K562 (cell line): ENCODE measurements at regions not wholly inside any gene's neighbourhood (a gene's known extent, or its start where the extent isn't known, plus 50 kb on each side); places are given as distances from the start of the nearest gene placed in this dataset.

Experiments
- ATAC-seq: fragments of 200-7000 bp; cut with Tn5 transposase; 3 replicates; pipeline ENCODE4 v1.9.1; 2020; ENCODE audit warnings: moderate library complexity
- BruUV-seq: library from RNA; stranded (reverse); fragments of 400-500 nt; replicated peaks from 2 replicates; lab custom pipeline; 2021; lab: Mats Ljungman, UMichigan
- CTCF ChIA-PET: fragments of 300-600 bp; formaldehyde crosslinking; extraction: SDS; loops from one replicate; lab custom pipeline; 2021; ENCODE audit warnings: low intra/inter-chr PET ratio; lab: Yijun Ruan, JAX
- POLR2A ChIA-PET: fragments of 300-600, 350-650 bp; sonication (Branson Sonifier 250); formaldehyde crosslinking; extraction: SDS; loops from one replicate; lab custom pipeline; 2021; ENCODE audit warnings: antibody characterized with exemption, inconsistent platforms; lab: Yijun Ruan, JAX
- DNase-seq, 4 experiments: peaks; one replicate each; pipeline versions ENCODE4 v3.0.0 to v3.0.0-alpha.2; 2011 to 2018; ENCODE audit warnings: low spot score in 3 of 4, mixed read lengths in 3 of 4; ENCODE audit errors: extremely low read depth in 1 of 4
- FAIRE-seq: peaks from 2 replicates; lab custom pipeline; 2011; peaks lifted over from hg19 to GRCh38; lab: Jason Lieb, UNC
- H2AFZ ChIP-seq: 2 replicates; pipeline ENCODE4 v1.6.0; 2011; ENCODE audit warnings: low read depth, low read length, control low read depth, inconsistent platforms
- H3K27ac ChIP-seq: fragments of 200-600 bp; 3 replicates; pipeline ENCODE4 v1.8.0; 2011; ENCODE audit warnings: low read depth, mild to moderate bottlenecking, control low read depth, inconsistent platforms, low read length, moderate library complexity, mixed read lengths; ENCODE audit errors: extremely low read depth
- H3K27me3 ChIP-seq, 2 experiments: fragments of 300-600 bp in 1 of 2; 2 replicates in 1 of 2; 3 replicates in 1 of 2; pipeline versions ENCODE4 v1.6.0 to v1.8.0; 2011; ENCODE audit warnings: inconsistent platforms in 2 of 2, low read length in 2 of 2, mild to moderate bottlenecking in 1 of 2, mixed read lengths in 1 of 2, moderate library complexity in 1 of 2; ENCODE audit not compliant: control insufficient read depth in 2 of 2, insufficient read depth in 2 of 2
- H3K36me3 ChIP-seq: fragments of 300-600 bp; 3 replicates; pipeline ENCODE4 v1.8.0; 2011; ENCODE audit warnings: mild to moderate bottlenecking, low read length, inconsistent platforms; ENCODE audit not compliant: control insufficient read depth, insufficient read depth
- H3K4me1 ChIP-seq, 2 experiments: fragments of 200-600 bp in 1 of 2; replicated peaks in 1 of 2; 2 replicates in 1 of 2; 3 replicates in 1 of 2; pipeline versions ENCODE4 v1.5.1 to v1.8.0; 2011; ENCODE audit warnings: inconsistent platforms in 2 of 2, low read length in 2 of 2, mild to moderate bottlenecking in 1 of 2, mixed read lengths in 1 of 2, moderate library complexity in 1 of 2; ENCODE audit not compliant: control insufficient read depth in 2 of 2, insufficient read depth in 2 of 2
- H3K4me2 ChIP-seq: 2 replicates; pipeline ENCODE4 v1.6.1; 2011; ENCODE audit warnings: low read length, control low read depth, inconsistent platforms, mixed read lengths; ENCODE audit not compliant: insufficient read depth
- H3K4me3 ChIP-seq: fragments of 200-600 bp; sonication (generic), shearing (Covaris generic); 2 replicates; pipeline ENCODE4 v1.5.1; 2016; ENCODE audit warnings: control low read depth, inconsistent platforms
- H3K79me2 ChIP-seq: fragments of 200-600 bp; 3 replicates; pipeline ENCODE4 v1.8.0; 2011; ENCODE audit warnings: low read length, inconsistent platforms; ENCODE audit not compliant: control insufficient read depth, insufficient read depth
- H3K9ac ChIP-seq, 2 experiments: 2 replicates each; pipeline versions ENCODE4 v1.6.0 to v1.6.1; 2011; ENCODE audit warnings: low read depth in 2 of 2, low read length in 2 of 2, control low read depth in 1 of 2, inconsistent platforms in 1 of 2, mild to moderate bottlenecking in 1 of 2, mixed read lengths in 1 of 2; ENCODE audit not compliant: insufficient read depth in 1 of 2
- H3K9me1 ChIP-seq: one replicate; pipeline ENCODE4 v1.6.0; 2011; ENCODE audit warnings: inconsistent platforms, mild to moderate bottlenecking, low read length, moderate library complexity; ENCODE audit not compliant: control insufficient read depth, insufficient read depth
- H3K9me3 ChIP-seq: replicated peaks from 2 replicates; pipeline ENCODE4 v1.5.1; 2011; ENCODE audit warnings: low read depth, low read length, inconsistent platforms; ENCODE audit not compliant: control insufficient read depth, insufficient read depth
- H4K20me1 ChIP-seq: replicated peaks from 2 replicates; pipeline ENCODE4 v1.6.1; 2011; ENCODE audit warnings: low read length, inconsistent platforms, mixed read lengths; ENCODE audit not compliant: control insufficient read depth, insufficient read depth
- RB1 ChIP-seq: fragments of 450-650 bp; IDR thresholded peaks from 2 replicates; pipeline ENCODE4 v1.6.1; 2017; ENCODE audit warnings: low read depth, mild to moderate bottlenecking
- WGBS: fragments of 100-300 bp; shearing (Covaris generic); methylation state at CpG from one replicate; pipeline ENCODE4 v1.1.6; 2016; ENCODE audit warnings: low coverage, mixed read lengths; ENCODE audit not compliant: insufficient coverage; ENCODE audit errors: missing lambda C conversion rate; 5-methylcytosine and 5-hydroxymethylcytosine counted together
- in situ Hi-C: fragments of 300-500 bp; cut with MboI; formaldehyde crosslinking; loops from 4 replicates; pipeline ENCODE4 v1.15.0; 2018; ENCODE audit warnings: inconsistent platforms, mixed read lengths
- intact Hi-C: fragments of 100-400 bp; cut with micrococcal nuclease; formaldehyde crosslinking; loops from 2 replicates; pipeline ENCODE4 v1.14.2; 2022
- TF ChIP-seq, protein P1 (sequence below): fragments of 250-450 bp; sonication (Bioruptor Pico); IDR thresholded peaks from 2 replicates; pipeline ENCODE4 v1.5.0; 2020; ENCODE audit warnings: mild to moderate bottlenecking

DNA sequence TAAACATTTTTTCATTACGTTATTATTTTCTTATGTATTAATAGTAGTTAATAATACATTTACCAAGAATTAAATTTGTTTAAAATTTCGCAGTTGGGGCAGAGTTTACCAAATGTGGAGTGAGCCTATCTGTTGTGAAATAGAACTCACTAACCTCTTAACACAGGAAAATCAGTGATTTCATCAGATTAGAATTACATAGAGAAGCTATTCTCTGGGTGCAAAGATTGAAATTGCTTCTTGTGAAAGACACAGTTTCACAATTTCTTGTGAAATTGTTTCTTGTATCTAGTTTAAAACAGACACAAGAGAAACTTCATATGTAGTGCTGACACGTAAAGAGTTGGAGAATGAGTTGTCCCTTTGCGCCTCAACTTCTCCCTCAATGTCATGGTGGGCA is 69.4 kb upstream of the PRL start:
- no peak overlapping the region for H3K9ac ChIP-seq
- no TSS peak for BruUV-seq
- FAIRE-seq (no peak), ATAC-seq (no peak), DNase-seq (no peak)
- no peaks in the 10 kb centered on the region for H3K9me1 ChIP-seq
- no peak for TF ChIP-seq RB1
- 2% methylated on average over 4 of the region's 4 CpGs for WGBS
- H3K4me1 ChIP-seq: no peaks in the 10 kb centered on the region
- ChIA-PET POLR2A (no interaction called here), CTCF (no interaction called here)
- intact Hi-C loops (no loop called here), in situ Hi-C loops (no loop called here)
- H3K9me3 ChIP-seq: no peaks in the 10 kb centered on the region
- H3K79me2 ChIP-seq: no peaks in the 10 kb centered on the region
- H2AFZ ChIP-seq: no peak overlapping the region
- no peak overlapping the region for H3K27ac ChIP-seq
- no peaks in the 10 kb centered on the region for H4K20me1 ChIP-seq
- no peak overlapping the region for H3K4me2 ChIP-seq
- H3K36me3 ChIP-seq: no peaks in the 10 kb centered on the region
- H3K27me3 ChIP-seq: no peaks in the 10 kb centered on the region
- no peak overlapping the region for H3K4me3 ChIP-seq

DNA sequence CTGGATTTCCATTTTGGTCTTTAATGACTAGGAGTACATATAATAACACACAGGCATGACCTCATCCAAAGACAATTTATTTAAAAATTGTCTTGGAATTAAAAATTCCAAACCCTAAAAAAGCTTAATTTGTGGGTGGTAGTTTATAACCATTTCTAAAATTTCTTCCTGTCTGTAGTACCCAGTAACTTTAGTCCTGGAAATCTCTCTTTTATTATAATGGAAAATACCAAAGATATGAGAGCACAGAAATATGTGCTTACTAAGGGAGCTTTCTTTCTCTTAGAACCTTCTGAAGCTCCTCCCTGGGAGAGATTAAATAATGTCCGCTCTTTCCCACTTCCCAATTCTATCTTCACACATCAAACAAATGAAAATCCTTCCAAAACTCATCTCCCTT is 70.5 kb upstream of the PRL start:
- Histone ChIP-seq H3K36me3 (no peaks in the 10 kb centered on the region), H3K9me1 (no peaks in the 10 kb centered on the region), H3K4me2 (no peak overlapping the region), H3K4me3 (no peak overlapping the region), H3K9me3 (no peaks in the 10 kb centered on the region), H3K27me3 (no peaks in the 10 kb centered on the region), H4K20me1 (no peaks in the 10 kb centered on the region), H2AFZ (no peak overlapping the region), H3K27ac (no peak overlapping the region), H3K79me2 (no peaks in the 10 kb centered on the region), H3K9ac (no peak overlapping the region)
- no peak for ATAC-seq
- FAIRE-seq: no peak
- CTCF ChIA-PET: no interaction called here
- in situ Hi-C loops (no loop called here), intact Hi-C loops (no loop called here)
- DNase-seq: no peak
- BruUV-seq: no TSS peak
- TF ChIP-seq, protein P1, sequence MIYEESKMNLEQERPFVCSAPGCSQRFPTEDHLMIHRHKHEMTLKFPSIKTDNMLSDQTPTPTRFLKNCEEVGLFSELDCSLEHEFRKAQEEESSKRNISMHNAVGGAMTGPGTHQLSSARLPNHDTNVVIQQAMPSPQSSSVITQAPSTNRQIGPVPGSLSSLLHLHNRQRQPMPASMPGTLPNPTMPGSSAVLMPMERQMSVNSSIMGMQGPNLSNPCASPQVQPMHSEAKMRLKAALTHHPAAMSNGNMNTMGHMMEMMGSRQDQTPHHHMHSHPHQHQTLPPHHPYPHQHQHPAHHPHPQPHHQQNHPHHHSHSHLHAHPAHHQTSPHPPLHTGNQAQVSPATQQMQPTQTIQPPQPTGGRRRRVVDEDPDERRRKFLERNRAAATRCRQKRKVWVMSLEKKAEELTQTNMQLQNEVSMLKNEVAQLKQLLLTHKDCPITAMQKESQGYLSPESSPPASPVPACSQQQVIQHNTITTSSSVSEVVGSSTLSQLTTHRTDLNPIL (CRISPR knock-in tag): no peak
- TF ChIP-seq, all 486 proteins: peak for 0
- 6% methylated on average over 1 of the region's 1 CpG for WGBS
- H3K4me1 ChIP-seq: no peaks in the 10 kb centered on the region
- POLR2A ChIA-PET: no interaction called here
